ENCODE measurements at regions not wholly inside any gene's neighbourhood (a gene's known extent, or its start where the extent isn't known, plus 50 kb on each side); places are given as distances from the start of the nearest gene placed in this dataset.

DNA sequence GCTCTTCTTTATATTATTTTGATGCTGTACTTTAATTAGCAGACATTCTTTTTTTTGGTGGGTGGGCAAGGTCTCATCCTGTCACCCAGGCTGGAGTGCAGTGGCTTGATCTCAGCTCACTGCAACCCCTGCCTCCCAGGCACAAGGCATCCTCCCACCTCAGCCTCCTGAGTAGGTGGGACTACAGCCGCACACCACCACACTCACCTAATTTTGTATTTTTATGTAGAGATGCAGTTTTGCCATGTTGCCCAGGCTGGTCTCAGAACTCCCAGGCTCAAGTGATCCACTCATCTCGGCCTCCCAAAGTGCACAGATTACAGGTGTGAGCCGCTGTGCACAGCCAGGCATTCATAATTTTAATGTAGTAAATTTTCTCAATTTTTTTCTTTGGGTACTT lies 608.1 kb downstream of the ZNF385D start:
- no TSS peak for BruUV-seq (replicated peaks)
- intact Hi-C loops (cut with micrococcal nuclease; ENCODE audit: unreplicated experiment), result no loop called here
- Mint-ChIP-seq H3K27ac (ENCODE audit: unreplicated experiment) (no peak overlapping the region), H3K9me3 (ENCODE audit: unreplicated experiment) (no peaks in the 10 kb centered on the region), H3K4me3 (ENCODE audit: unreplicated experiment) (no peak overlapping the region), H3K36me3 (ENCODE audit: insufficient read depth, unreplicated experiment) (no peaks in the 10 kb centered on the region), H3K27me3 (ENCODE audit: insufficient read depth, unreplicated experiment) (no peaks in the 10 kb centered on the region), H3K4me1 (ENCODE audit: low read depth, unreplicated experiment) (no peaks in the 10 kb centered on the region)
- H3K4me1 ChIP-seq, result no peaks in the 10 kb centered on the region
- no peaks in the 10 kb centered on the region for H3K36me3 ChIP-seq (ENCODE audit: control insufficient read depth, insufficient read depth, low read length)
- DNase-seq, result no peak
- no peaks in the 10 kb centered on the region for H3K27me3 ChIP-seq (replicated peaks; ENCODE audit: control insufficient read depth, insufficient read depth, low read length)
- H3K9me3 ChIP-seq, result no peaks in the 10 kb centered on the region
- ChIA-PET CTCF (no interaction called here), POLR2A (no interaction called here)
- TF ChIP-seq, protein P1, sequence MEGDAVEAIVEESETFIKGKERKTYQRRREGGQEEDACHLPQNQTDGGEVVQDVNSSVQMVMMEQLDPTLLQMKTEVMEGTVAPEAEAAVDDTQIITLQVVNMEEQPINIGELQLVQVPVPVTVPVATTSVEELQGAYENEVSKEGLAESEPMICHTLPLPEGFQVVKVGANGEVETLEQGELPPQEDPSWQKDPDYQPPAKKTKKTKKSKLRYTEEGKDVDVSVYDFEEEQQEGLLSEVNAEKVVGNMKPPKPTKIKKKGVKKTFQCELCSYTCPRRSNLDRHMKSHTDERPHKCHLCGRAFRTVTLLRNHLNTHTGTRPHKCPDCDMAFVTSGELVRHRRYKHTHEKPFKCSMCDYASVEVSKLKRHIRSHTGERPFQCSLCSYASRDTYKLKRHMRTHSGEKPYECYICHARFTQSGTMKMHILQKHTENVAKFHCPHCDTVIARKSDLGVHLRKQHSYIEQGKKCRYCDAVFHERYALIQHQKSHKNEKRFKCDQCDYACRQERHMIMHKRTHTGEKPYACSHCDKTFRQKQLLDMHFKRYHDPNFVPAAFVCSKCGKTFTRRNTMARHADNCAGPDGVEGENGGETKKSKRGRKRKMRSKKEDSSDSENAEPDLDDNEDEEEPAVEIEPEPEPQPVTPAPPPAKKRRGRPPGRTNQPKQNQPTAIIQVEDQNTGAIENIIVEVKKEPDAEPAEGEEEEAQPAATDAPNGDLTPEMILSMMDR (IDR thresholded peaks at IDR 0.05; ENCODE audit: insufficient read depth in 1 of 2, low read depth in 1 of 2, low read length in 1 of 2, severe bottlenecking in 1 of 2, unreplicated experiment in 1 of 2), result no peak
- no peak overlapping the region for H3K4me3 ChIP-seq (ENCODE audit: low read depth, low read length)

DNA sequence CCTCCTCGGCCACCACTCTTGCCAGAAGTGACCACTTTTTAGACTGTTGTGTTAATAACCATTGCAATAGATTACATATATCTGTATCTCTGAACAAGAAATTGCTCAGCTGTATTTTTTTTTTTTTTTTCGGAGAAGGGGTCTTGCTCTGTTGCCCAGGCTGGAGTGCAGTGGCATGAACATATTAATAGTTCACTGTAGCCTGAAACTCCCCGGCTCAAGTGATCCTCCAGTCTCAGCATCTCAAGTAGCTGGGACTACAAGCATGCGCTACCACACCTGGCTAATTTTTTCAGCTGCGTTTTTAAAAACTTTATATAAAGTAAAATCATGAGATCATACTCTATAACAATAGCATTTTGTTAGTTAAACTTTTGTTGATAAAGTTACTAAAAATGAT lies 609.0 kb downstream of the ZNF385D start:
- Histone ChIP-seq H3K4me3 (ENCODE audit: low read depth, low read length) (no peak overlapping the region), H3K4me1 (no peaks in the 10 kb centered on the region), H3K36me3 (ENCODE audit: control insufficient read depth, insufficient read depth, low read length) (no peaks in the 10 kb centered on the region), H3K27me3 (replicated peaks; ENCODE audit: control insufficient read depth, insufficient read depth, low read length) (no peaks in the 10 kb centered on the region), H3K9me3 (no peaks in the 10 kb centered on the region)
- ChIA-PET POLR2A (no interaction called here), CTCF (no interaction called here)
- Mint-ChIP-seq H3K4me3 (ENCODE audit: unreplicated experiment) (no peak overlapping the region), H3K27me3 (ENCODE audit: insufficient read depth, unreplicated experiment) (no peaks in the 10 kb centered on the region), H3K27ac (ENCODE audit: unreplicated experiment) (no peak overlapping the region), H3K4me1 (ENCODE audit: low read depth, unreplicated experiment) (no peaks in the 10 kb centered on the region), H3K9me3 (ENCODE audit: unreplicated experiment) (no peaks in the 10 kb centered on the region), H3K36me3 (ENCODE audit: insufficient read depth, unreplicated experiment) (no peaks in the 10 kb centered on the region)
- no TSS peak for BruUV-seq (replicated peaks)
- DNase-seq, result no peak
- TF ChIP-seq, protein P1 (IDR thresholded peaks at IDR 0.05; ENCODE audit: insufficient read depth in 1 of 2, low read depth in 1 of 2, low read length in 1 of 2, severe bottlenecking in 1 of 2, unreplicated experiment in 1 of 2), result no peak
- intact Hi-C loops (cut with micrococcal nuclease; ENCODE audit: unreplicated experiment), result no loop called here

DNA sequence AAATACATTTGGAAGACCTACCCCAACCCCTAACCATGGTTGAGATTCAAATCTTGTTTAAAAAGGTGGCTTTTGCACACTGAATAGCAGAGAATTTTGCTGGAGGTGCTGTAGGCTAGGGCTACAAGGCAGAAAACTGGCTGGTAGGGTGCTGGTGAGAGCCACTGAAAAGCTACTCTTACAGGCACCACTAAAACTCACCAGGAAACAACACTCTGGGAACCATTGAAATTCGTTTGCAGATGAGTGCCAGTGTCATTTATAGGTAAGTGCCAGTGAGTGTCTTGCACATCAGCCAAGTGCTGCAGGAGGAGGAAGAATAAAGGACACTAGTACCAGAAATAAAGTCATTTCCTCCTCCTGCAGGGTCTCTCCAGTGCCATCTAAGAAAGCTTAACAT lies 610.2 kb downstream of the ZNF385D start:
- POLR2A ChIA-PET, result no interaction called here
- Mint-ChIP-seq H3K36me3 (ENCODE audit: insufficient read depth, unreplicated experiment) (no peaks in the 10 kb centered on the region), H3K4me3 (ENCODE audit: unreplicated experiment) (no peak overlapping the region)

More for the DNA sequence above, 610.2 kb downstream of the ZNF385D start:
- Histone ChIP-seq H3K27me3 (replicated peaks; ENCODE audit: control insufficient read depth, insufficient read depth, low read length) (no peaks in the 10 kb centered on the region), H3K9me3 (no peaks in the 10 kb centered on the region), H3K4me3 (ENCODE audit: low read depth, low read length) (no peak overlapping the region), H3K4me1 (no peaks in the 10 kb centered on the region), H3K36me3 (ENCODE audit: control insufficient read depth, insufficient read depth, low read length) (no peaks in the 10 kb centered on the region)
- no TSS peak for BruUV-seq (replicated peaks)
- DNase-seq, result no peak
- Mint-ChIP-seq H3K27ac (ENCODE audit: unreplicated experiment) (no peak overlapping the region), H3K27me3 (ENCODE audit: insufficient read depth, unreplicated experiment) (no peaks in the 10 kb centered on the region), H3K9me3 (ENCODE audit: unreplicated experiment) (no peaks in the 10 kb centered on the region), H3K4me1 (ENCODE audit: low read depth, unreplicated experiment) (no peaks in the 10 kb centered on the region)
- CTCF ChIA-PET, result no interaction called here
- intact Hi-C loops (cut with micrococcal nuclease; ENCODE audit: unreplicated experiment), result no loop called here
- TF ChIP-seq, protein P1 (IDR thresholded peaks at IDR 0.05; ENCODE audit: insufficient read depth in 1 of 2, low read depth in 1 of 2, low read length in 1 of 2, severe bottlenecking in 1 of 2, unreplicated experiment in 1 of 2), result no peak

Measured in Caco-2 (cell line).